ENCODE measurements at regions not wholly inside any gene's neighbourhood (a gene's known extent, or its start where the extent isn't known, plus 50 kb on each side); places are given as distances from the start of the nearest gene placed in this dataset.

- no peak overlapping the region for H2BK12ac ChIP-seq (ENCODE audit: insufficient read length, low read depth, low read length)
- H3K14ac ChIP-seq (ENCODE audit: insufficient read depth, low read length) = no peak overlapping the region
- no peak overlapping the region for H3K18ac ChIP-seq (ENCODE audit: insufficient read length, low read depth, low read length)
- H3K27me3 ChIP-seq (ENCODE audit: insufficient read depth, low read length) = no peaks in the 10 kb centered on the region
- no peaks in the 10 kb centered on the region for H3K79me2 ChIP-seq (ENCODE audit: insufficient read depth, low read length)
- TF ChIP-seq CTCF (conservative IDR thresholded peaks at IDR 0.05) = no peak
- H3K56ac ChIP-seq (ENCODE audit: insufficient read length, low read depth, low read length) = no peak overlapping the region
- H3K4me1 ChIP-seq (ENCODE audit: insufficient read depth, low read length) = no peaks in the 10 kb centered on the region
- whole genome bisulfite sequencing (ENCODE audit: extremely low coverage, insufficient read length, low lambda C conversion rate) = no CpG with 5 or more reads among the region's 5 CpGs
- H3T11ph ChIP-seq (ENCODE audit: low read length) = no peak overlapping the region
- H3K4me1 Mint-ChIP-seq = peaks cover 5 to 8% of the 10 kb centered on the region in 2 experiments
- H2BK15ac ChIP-seq (ENCODE audit: low read depth, low read length) = no peak overlapping the region
- no peak overlapping the region for H3K4me3 Mint-ChIP-seq
- H3K4ac ChIP-seq (ENCODE audit: low read depth, low read length) = no peak overlapping the region
- no peaks in the 10 kb centered on the region for H3K36me3 Mint-ChIP-seq (ENCODE audit: insufficient read depth in 1 of 3, low read depth in 3 of 3)
- H4K20me1 ChIP-seq (ENCODE audit: control insufficient read depth, insufficient read depth, insufficient read length) = no peaks in the 10 kb centered on the region
- H2BK20ac ChIP-seq (ENCODE audit: low read depth, low read length, poor library complexity, severe bottlenecking) = no peak overlapping the region
- no peak overlapping the region for H3K4me2 ChIP-seq (ENCODE audit: insufficient read depth, insufficient read length, low read length)
- no peaks in the 10 kb centered on the region for H3K27me3 Mint-ChIP-seq (ENCODE audit: low read depth)
- H3K9me3 ChIP-seq (ENCODE audit: control insufficient read depth, low read depth, low read length) = no peaks in the 10 kb centered on the region
- H2BK5ac ChIP-seq (ENCODE audit: insufficient read length, low read length) = no peak overlapping the region
- DNase-seq = no peak
- no peak overlapping the region for H3K27ac ChIP-seq (ENCODE audit: insufficient read length, low read depth, low read length)
- H3K79me1 ChIP-seq (ENCODE audit: insufficient read depth, low read depth, low read length, poor library complexity, severe bottlenecking) = no peaks in the 10 kb centered on the region
- H2AFZ ChIP-seq (ENCODE audit: low read length) = no peak overlapping the region
- no peaks in the 10 kb centered on the region; a peak in 1 of 5 replicates for H3K9me3 Mint-ChIP-seq
- no peak overlapping the region for H4K8ac ChIP-seq (replicated peaks; ENCODE audit: insufficient read length, low read depth, low read length)
- H2AK5ac ChIP-seq (ENCODE audit: insufficient read length, low read length) = no peak overlapping the region
- no peak overlapping the region for H3K23ac ChIP-seq (ENCODE audit: insufficient read length, low read depth, low read length)
- H2BK120ac ChIP-seq (ENCODE audit: low read depth, low read length, poor library complexity, severe bottlenecking) = no peak overlapping the region
- no peak overlapping the region for H4K91ac ChIP-seq (ENCODE audit: insufficient read length, low read depth, low read length)
- no peak overlapping the region for H3K9ac ChIP-seq (ENCODE audit: extremely low read depth, insufficient read length, low read length)
- no peaks in the 10 kb centered on the region for H3K23me2 ChIP-seq (ENCODE audit: insufficient read length, low read depth, low read length, poor library complexity, severe bottlenecking)
- no peak overlapping the region for H3K27ac Mint-ChIP-seq
- no peak overlapping the region for H4K5ac ChIP-seq (ENCODE audit: insufficient read length, low read depth, low read length)
Observed at GRCh38 chr7:136555933-136556332, 312.5 kb upstream of the CHRM2 start.
